ENCODE measurements at regions not wholly inside any gene's neighbourhood (a gene's known extent, or its start where the extent isn't known, plus 50 kb on each side); places are given as distances from the start of the nearest gene placed in this dataset.

- no peak overlapping the region for H3K4me3 ChIP-seq (ENCODE audit: low read depth, low read length)
- no peak for TF ChIP-seq CTCF (IDR thresholded peaks at IDR 0.05; ENCODE audit: low read depth, low read length, missing control alignments)
- no peak for DNase-seq (ENCODE audit: low read depth)
Measured at GRCh38 chr1:232398823-232399222, 231.1 kb downstream of the SIPA1L2 start.

- TF ChIP-seq CTCF (IDR thresholded peaks at IDR 0.05; ENCODE audit: low read depth, low read length, missing control alignments): no peak
- DNase-seq (ENCODE audit: low read depth): no peak
- H3K4me3 ChIP-seq (ENCODE audit: low read depth, low read length): no peak overlapping the region
Measured at GRCh38 chr1:232393444-232394146, 236.3 kb downstream of the SIPA1L2 start.

GRCh38 chr1:232393010-232393409, 236.9 kb downstream of the SIPA1L2 start:
- H3K4me3 ChIP-seq (ENCODE audit: low read depth, low read length): no peak overlapping the region
- TF ChIP-seq CTCF (IDR thresholded peaks at IDR 0.05; ENCODE audit: low read depth, low read length, missing control alignments): no peak
- DNase-seq (ENCODE audit: low read depth): no peak

- DNase-seq (ENCODE audit: low read depth): no peak
- no peak for TF ChIP-seq CTCF (IDR thresholded peaks at IDR 0.05; ENCODE audit: low read depth, low read length, missing control alignments)
- no peak overlapping the region for H3K4me3 ChIP-seq (ENCODE audit: low read depth, low read length)
Measured at GRCh38 chr1:232390590-232390989, 239.3 kb downstream of the SIPA1L2 start.

- TF ChIP-seq CTCF (IDR thresholded peaks at IDR 0.05; ENCODE audit: low read depth, low read length, missing control alignments): no peak
Measured at GRCh38 chr1:232389744-232390143, 240.2 kb downstream of the SIPA1L2 start.

GRCh38 chr1:232388363-232388762, 241.6 kb downstream of the SIPA1L2 start:
- TF ChIP-seq CTCF (IDR thresholded peaks at IDR 0.05; ENCODE audit: low read depth, low read length, missing control alignments): no peak
- DNase-seq (ENCODE audit: low read depth): no peak
- H3K4me3 ChIP-seq (ENCODE audit: low read depth, low read length): no peak overlapping the region

More at GRCh38 chr1:232389744-232390143, 240.2 kb downstream of the SIPA1L2 start:
- H3K4me3 ChIP-seq (ENCODE audit: low read depth, low read length): no peak overlapping the region
- DNase-seq (ENCODE audit: low read depth): no peak
